ENCODE measurements at regions not wholly inside any gene's neighbourhood (a gene's known extent, or its start where the extent isn't known, plus 50 kb on each side); places are given as distances from the start of the nearest gene placed in this dataset.
"Not testable (repeated sequence)": the region's sequence is repeated elsewhere in the genome, so short reads cannot be mapped to it uniquely, and the experiment has no call there.

DNA sequence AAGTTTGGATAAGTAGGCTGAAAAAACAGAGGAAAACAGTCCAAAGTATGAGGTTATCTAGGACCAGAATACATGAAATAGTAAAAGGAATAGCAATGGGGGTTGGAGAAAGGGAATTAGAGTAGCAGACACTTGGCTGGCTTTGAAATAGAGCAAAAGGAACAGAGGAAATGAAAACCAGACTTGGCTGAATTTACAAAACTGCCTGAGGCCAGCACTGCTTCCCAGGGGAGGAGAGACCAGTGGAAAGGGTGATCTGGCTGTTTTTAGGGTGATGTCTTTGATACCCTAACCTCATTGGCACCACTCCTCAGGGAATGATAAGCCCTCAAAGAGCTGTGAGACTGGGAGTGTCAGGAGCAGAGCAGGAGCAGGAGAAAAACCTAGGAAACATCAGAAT is 413.4 kb upstream of the SLC30A5 start:
- POLR2A ChIA-PET: no interaction called here
- H3K36me3 Mint-ChIP-seq (ENCODE audit: low read depth): no peaks in the 10 kb centered on the region

DNA sequence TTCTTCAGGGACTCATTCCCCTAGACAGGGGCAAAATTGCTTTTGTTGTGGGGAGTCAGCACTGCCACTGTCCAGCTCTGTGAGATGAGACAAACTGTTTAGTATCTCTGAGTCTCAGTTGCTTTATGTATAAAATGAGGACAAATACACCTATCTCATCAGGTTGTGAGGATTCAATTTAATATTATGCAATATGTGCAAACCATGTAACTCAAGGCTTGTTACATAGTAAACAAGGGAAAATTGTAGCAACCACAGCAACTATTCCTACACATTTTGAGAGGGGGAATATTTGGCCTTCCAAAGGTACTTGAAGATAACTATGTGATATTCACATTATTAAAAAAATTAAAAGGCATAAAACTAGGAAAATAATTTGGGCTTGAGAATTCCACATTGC is 411.9 kb upstream of the SLC30A5 start:
- no peaks in the 10 kb centered on the region for H3K4me1 Mint-ChIP-seq
- H3K9me3 Mint-ChIP-seq: no peaks in the 10 kb centered on the region
- CTCF ChIA-PET: no interaction called here
- POLR2A ChIA-PET: no interaction called here
- peaks cover 11% of the 10 kb centered on the region for H3K27me3 Mint-ChIP-seq
- no peak for DNase-seq
- no peak overlapping the region for H3K27ac Mint-ChIP-seq
- no peaks in the 10 kb centered on the region for H3K36me3 Mint-ChIP-seq (ENCODE audit: low read depth)
- H3K4me3 Mint-ChIP-seq: no peak overlapping the region

More for the DNA sequence above, 413.4 kb upstream of the SLC30A5 start:
- Mint-ChIP-seq H3K4me3 (no peak overlapping the region), H3K27me3 (peaks cover 11% of the 10 kb centered on the region), H3K9me3 (no peaks in the 10 kb centered on the region), H3K4me1 (no peaks in the 10 kb centered on the region), H3K27ac (no peak overlapping the region)
- CTCF ChIA-PET: interaction anchor here (0.5 kb wide), 1 partner anchor 12 kb away, joined by 3 read pairs; no protein-coding TSS in a partner anchor
- no peak for DNase-seq

DNA sequence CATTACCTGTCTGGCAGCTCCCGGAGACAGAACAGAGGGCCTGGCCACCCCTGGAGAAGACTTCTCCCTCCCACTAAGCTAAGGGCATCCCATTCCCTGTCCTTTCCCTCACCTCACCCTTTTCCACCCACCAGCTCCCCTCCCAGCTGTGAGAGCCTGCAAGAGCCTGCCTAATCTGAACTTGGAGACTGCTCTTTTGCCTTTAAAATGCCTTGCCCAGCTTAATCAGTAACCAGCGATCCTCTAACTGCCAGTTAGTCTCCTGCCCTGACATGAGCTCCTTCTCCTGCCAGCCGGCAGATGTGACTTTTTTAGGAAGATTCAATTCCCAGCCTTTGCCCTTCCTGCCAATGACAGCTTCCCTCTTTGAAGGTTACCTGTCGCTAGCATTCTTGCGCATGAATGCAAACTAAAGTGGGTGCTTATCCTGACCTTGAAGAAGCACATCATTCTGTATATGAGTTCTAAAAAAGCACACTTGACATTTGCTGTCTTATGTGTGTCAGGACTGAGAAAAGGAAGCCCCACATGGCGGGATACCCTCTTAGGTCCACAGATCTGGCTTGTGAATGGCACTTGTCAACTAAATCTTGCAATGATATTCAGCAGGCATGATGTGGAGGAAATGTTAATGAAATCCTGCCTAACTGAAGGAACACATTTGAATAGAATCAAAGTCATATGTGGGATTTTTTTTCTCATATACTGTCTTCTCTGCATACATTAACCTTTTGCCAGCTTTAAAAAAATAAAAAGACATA is 411.2 kb upstream of the SLC30A5 start:
- no peak for DNase-seq
- no peak overlapping the region for H3K4me3 Mint-ChIP-seq
- H3K27ac Mint-ChIP-seq: no peak overlapping the region
- POLR2A ChIA-PET: no interaction called here
- CTCF ChIA-PET: no interaction called here
- H3K9me3 Mint-ChIP-seq: no peaks in the 10 kb centered on the region
- no peaks in the 10 kb centered on the region for H3K36me3 Mint-ChIP-seq (ENCODE audit: low read depth)
- H3K4me1 Mint-ChIP-seq: no peaks in the 10 kb centered on the region
- H3K27me3 Mint-ChIP-seq: peaks cover 11% of the 10 kb centered on the region

DNA sequence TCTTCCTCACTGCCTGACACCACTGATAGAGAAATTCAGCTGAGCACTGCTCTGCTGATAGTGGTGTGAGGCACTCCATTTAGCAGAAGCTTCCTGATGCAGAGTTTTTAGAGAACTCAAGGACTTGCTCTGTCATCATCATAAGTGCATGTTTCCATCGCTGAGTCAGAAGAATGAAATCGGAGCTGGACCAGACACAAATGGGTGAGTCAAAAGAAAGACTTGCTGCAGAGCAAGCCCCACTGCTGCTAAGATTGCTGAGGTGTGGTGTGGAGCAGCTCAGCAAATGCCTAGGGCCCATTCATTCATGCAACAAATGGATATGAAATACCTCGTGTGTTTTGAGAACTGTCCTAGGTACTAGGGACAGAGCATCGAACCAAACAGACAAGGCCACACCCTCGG is 410.2 kb upstream of the SLC30A5 start:
- no peak overlapping the region for H3K4me3 Mint-ChIP-seq
- no peaks in the 10 kb centered on the region for H3K9me3 Mint-ChIP-seq
- H3K27me3 Mint-ChIP-seq: peaks cover 11% of the 10 kb centered on the region
- DNase-seq: no peak
- ChIA-PET CTCF (interaction anchor here (1.6 kb wide), 1 partner anchor 47 kb away, joined by 4 read pairs; no protein-coding TSS in a partner anchor), POLR2A (no interaction called here)
- H3K4me1 Mint-ChIP-seq: no peaks in the 10 kb centered on the region
- H3K27ac Mint-ChIP-seq: no peak overlapping the region
- H3K36me3 Mint-ChIP-seq (ENCODE audit: low read depth): no peaks in the 10 kb centered on the region

DNA sequence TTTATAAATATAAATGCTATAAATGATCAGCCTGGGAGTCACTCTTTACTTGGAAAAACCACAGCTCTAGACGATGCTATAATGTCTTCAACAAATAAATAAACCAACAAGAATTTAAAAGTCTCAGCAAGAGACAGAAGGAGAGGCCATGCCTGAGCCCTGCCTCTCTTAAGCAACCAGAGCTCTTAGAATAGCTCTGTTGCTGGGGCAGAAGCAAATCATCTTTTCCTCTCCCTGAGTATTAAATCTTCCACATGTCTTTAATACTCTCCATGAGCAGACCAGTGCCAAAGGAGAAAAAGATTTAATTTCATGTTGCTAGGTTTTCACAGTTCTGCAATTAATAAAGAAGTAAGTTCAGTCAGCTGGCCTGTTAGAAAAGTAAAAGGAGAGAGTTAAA is 408.0 kb upstream of the SLC30A5 start:
- peaks cover 11% of the 10 kb centered on the region for H3K27me3 Mint-ChIP-seq
- H3K4me1 Mint-ChIP-seq: no peaks in the 10 kb centered on the region
- CTCF ChIA-PET: interaction anchor here (0.6 kb wide), 1 partner anchor 191 kb away, joined by 3 read pairs; no protein-coding TSS in a partner anchor
- POLR2A ChIA-PET: no interaction called here
- no peak overlapping the region for H3K4me3 Mint-ChIP-seq
- no peaks in the 10 kb centered on the region for H3K36me3 Mint-ChIP-seq (ENCODE audit: low read depth)
- H3K9me3 Mint-ChIP-seq: no peaks in the 10 kb centered on the region
- no peak for DNase-seq
- no peak overlapping the region for H3K27ac Mint-ChIP-seq

DNA sequence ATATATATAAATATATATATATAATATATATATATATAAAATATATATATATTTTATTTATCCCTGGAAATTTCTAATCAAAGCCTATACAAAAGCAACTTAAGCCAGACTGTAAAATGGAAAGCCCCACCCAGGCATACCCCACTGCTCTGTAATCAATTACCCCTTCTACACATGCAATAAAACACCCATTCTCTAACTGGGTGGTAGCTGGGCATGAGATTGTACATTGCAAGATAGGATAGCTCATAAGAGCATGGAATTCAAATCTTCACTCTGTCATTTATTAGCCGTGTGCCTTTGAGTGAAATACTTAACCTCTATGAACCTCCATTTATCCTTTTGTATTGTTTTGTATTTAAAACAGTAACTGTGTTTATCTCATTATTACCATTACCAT is 405.3 kb upstream of the SLC30A5 start:
- CTCF ChIA-PET: interaction anchor here (0.6 kb wide), 1 partner anchor 60 kb away, joined by 5 read pairs; no protein-coding TSS in a partner anchor
- Mint-ChIP-seq H3K36me3 (ENCODE audit: low read depth) (no peaks in the 10 kb centered on the region), H3K4me1 (no peaks in the 10 kb centered on the region), H3K27me3 (peaks cover 8% of the 10 kb centered on the region), H3K27ac (no peak overlapping the region), H3K9me3 (peaks cover 8% of the 10 kb centered on the region), H3K4me3 (no peak overlapping the region)
- no peak for DNase-seq
- POLR2A ChIA-PET: interaction anchor here (0.6 kb wide), 1 partner anchor 1860 kb away, joined by 3 read pairs; no protein-coding TSS in a partner anchor

DNA sequence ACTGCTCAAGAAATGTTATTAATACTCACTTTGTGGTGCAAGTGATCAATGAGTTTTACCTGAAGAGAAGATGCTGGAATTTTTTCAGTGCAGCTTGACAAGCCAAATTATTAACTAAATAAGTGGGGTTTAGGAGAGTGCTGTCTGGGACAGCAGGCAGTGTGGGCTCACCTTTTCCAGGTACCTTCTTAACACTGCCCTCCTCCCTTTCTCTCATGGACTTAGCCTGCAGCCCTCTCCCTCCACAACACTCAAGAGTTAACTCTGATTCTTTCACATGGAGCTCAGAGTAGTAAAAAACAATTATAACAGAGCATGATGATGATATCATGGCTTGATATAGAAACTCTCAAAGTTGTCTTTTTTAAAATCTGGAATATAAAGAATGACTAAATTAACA is 404.8 kb upstream of the SLC30A5 start:
- Mint-ChIP-seq H3K4me3 (no peak overlapping the region), H3K9me3 (peaks cover 8% of the 10 kb centered on the region), H3K27me3 (peaks cover 8% of the 10 kb centered on the region), H3K4me1 (no peaks in the 10 kb centered on the region), H3K36me3 (ENCODE audit: low read depth) (no peaks in the 10 kb centered on the region), H3K27ac (no peak overlapping the region)
- ChIA-PET POLR2A (interaction anchor here (0.6 to 0.8 kb wide), 2 partner anchors 22 to 1860 kb away, joined by 3 to 4 read pairs; no protein-coding TSS in a partner anchor), CTCF (interaction anchor here (0.6 kb wide), 1 partner anchor 59 kb away, joined by 5 read pairs; no protein-coding TSS in a partner anchor)
- DNase-seq: no peak

DNA sequence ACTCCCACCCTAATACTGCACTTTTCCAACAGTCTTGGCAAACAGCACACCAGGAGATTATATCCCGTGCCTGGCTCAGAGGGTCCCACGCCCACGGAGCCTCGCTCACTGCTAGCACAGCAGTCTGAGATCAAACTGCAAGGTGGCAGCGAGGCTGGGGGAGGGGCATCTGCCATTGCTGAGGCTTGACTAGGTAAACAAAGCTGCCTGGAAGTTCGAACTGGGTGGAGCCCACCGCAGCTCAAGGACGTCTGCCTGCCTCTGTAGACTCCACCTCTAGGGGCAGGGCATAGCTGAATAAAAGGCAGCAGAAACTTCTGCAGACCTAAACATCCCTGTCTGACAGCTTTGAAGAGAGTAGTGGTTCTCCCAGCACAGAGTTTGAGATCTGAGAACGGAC is 401.9 kb upstream of the SLC30A5 start:
- H3K4me1 Mint-ChIP-seq; H3K4me3 Mint-ChIP-seq; H3K36me3 Mint-ChIP-seq (ENCODE audit: low read depth); DNase-seq; H3K9me3 Mint-ChIP-seq; H3K27ac Mint-ChIP-seq; H3K27me3 Mint-ChIP-seq; CTCF ChIA-PET; POLR2A ChIA-PET: not testable (repeated sequence)

DNA sequence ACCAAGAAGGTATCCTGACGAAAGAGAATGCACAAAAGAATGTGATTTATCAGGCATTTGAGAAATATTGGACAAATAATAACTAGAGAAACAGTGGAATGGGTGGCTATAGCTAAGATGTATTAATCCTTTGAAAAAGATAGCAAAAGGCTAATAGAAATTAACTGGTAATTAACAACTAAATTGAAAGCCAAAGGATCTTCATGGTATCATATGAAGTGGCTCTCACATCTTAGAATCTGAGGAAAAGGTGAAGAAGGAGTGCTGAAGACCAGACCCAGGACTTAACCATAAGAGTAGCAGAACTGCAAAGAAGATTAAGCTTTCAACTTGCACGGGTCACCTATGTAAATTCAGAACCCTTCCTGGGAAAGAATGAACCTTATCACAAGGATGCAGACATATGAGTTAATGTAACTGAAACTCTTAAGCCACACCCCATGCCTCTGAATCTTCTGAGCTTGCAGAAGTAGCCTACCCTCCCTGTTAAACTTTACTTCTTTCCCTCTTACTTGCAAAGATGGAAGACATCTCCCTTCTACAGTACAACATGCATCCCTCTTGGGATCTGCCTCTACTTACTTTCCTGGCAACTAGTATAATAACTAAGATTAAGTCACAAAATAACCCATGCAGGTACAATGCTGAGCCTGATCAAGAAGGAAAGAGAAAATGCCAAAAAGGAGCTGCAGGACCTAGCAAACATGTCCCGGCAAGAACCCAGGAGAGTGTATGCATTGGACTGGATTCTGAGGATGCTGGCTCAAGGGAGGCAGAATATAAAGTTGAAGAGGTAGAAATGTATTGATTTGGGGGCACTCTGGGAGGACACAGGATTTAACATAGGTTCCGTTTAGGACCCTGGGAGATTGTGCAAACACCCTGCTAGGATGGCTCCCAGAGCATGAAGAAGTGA is 395.5 kb upstream of the SLC30A5 start:
- CTCF ChIA-PET: no interaction called here
- Mint-ChIP-seq H3K9me3 (peaks cover 2% of the 10 kb centered on the region), H3K27ac (no peak overlapping the region), H3K27me3 (peaks cover 8% of the 10 kb centered on the region), H3K36me3 (ENCODE audit: low read depth) (no peaks in the 10 kb centered on the region), H3K4me1 (no peaks in the 10 kb centered on the region), H3K4me3 (no peak overlapping the region)
- DNase-seq: no peak
- POLR2A ChIA-PET: no interaction called here

DNA sequence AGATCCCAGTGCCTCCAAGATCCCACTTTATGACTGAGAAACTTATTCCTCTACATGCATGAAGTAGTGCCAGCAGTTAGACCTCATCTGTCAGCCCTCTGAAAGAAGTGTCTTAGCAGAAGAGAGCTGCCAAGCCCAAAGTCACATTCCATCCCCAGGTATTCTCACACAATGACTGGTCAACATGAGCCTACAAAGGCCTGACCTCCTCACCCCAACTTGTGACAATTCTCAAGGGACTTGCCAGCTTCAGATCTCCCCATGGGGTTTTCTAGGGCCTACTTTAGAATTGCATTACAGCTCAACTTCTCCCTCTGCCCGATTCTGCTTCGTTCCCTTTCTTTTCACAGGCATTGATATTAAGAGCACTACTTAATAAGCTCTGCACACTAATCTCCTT is 393.8 kb upstream of the SLC30A5 start:
- H3K27ac Mint-ChIP-seq: no peak overlapping the region
- POLR2A ChIA-PET: no interaction called here
- CTCF ChIA-PET: interaction anchor here (0.8 kb wide), 1 partner anchor 12 kb away, joined by 3 read pairs; no protein-coding TSS in a partner anchor
- peaks cover 2% of the 10 kb centered on the region for H3K9me3 Mint-ChIP-seq
- no peak overlapping the region for H3K4me3 Mint-ChIP-seq
- H3K27me3 Mint-ChIP-seq: peaks cover 8% of the 10 kb centered on the region
- no peak for DNase-seq
- H3K36me3 Mint-ChIP-seq (ENCODE audit: low read depth): peaks cover 2% of the 10 kb centered on the region
- no peaks in the 10 kb centered on the region for H3K4me1 Mint-ChIP-seq

DNA sequence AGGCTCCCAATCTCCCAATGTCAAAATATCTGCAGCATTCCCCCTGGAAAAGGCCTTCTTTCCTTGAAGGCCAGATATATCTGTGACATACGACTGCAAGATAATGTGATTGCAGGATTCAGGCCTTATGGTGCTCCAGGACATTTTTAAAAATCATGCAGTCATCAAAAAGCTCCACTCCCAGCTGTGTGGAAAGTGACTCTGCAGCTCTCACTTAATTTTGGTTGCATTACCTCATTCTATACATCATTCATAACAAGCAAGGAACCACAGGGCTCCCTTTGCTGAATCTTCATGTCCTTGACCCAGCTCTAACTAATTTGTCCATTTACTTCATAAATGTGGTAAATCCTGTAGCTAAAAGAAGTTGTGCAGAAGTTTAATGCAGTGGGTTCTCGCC is 386.2 kb upstream of the SLC30A5 start:
- H3K36me3 Mint-ChIP-seq (ENCODE audit: low read depth): peaks cover 7% of the 10 kb centered on the region
- H3K27ac Mint-ChIP-seq: no peak overlapping the region
- CTCF ChIA-PET: interaction anchor here (2.0 kb wide), 1 partner anchor 421 kb away, joined by 5 read pairs; no protein-coding TSS in a partner anchor
- no peaks in the 10 kb centered on the region for H3K9me3 Mint-ChIP-seq
- no peak for DNase-seq
- no peak overlapping the region for H3K4me3 Mint-ChIP-seq
- H3K4me1 Mint-ChIP-seq: peaks cover 23% of the 10 kb centered on the region
- POLR2A ChIA-PET: no interaction called here
- H3K27me3 Mint-ChIP-seq: peaks cover 7% of the 10 kb centered on the region

DNA sequence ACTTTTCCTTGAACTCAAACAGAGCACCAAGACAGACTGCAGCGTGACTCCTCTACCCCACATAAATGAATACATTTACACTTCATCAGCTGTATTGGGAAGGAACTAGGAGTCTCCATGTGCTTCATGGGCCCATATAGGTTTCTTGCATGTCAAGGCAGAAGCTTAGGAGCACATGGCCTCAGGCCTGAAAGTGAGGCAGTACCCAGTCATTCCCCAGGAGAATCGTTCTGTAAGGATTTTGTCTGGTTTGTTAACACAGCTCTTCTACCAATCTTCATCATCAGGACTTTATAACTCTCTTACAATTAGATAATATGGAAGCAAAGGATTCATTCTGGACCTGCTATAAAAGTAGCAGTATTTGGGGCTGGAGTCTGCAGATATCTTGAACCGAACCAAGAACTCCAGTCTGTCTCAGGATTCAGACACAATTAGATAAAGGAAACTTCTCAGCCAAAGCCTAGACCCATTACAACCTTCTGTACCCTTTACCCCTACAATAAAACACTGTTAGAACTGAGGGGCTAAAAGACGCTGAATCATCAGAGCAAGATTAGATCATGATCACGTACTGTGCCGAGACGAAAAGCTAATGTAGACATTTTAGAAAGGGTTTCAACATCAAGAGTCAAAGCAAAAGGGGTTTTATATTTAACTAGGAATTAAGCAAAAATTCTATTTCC is 385.5 kb upstream of the SLC30A5 start:
- no peak overlapping the region for H3K27ac Mint-ChIP-seq
- peaks cover 7% of the 10 kb centered on the region for H3K27me3 Mint-ChIP-seq
- CTCF ChIA-PET: interaction anchor here (2.0 kb wide), 1 partner anchor 422 kb away, joined by 5 read pairs; no protein-coding TSS in a partner anchor
- H3K36me3 Mint-ChIP-seq (ENCODE audit: low read depth): peaks cover 9% of the 10 kb centered on the region
- POLR2A ChIA-PET: no interaction called here
- H3K4me3 Mint-ChIP-seq: no peak overlapping the region
- DNase-seq: no peak
- H3K4me1 Mint-ChIP-seq: peaks cover 28% of the 10 kb centered on the region
- H3K9me3 Mint-ChIP-seq: no peaks in the 10 kb centered on the region

Measured in activated CD4-positive, alpha-beta T cell treated with anti-CD3 and anti-CD28 coated beads, Interleukin-2, amount 10 ng/mL, durations not matched to agents 7 days and 5 days (primary cell).